Right renal cortex interstitium (tissue), 3 donors: ENCODE measurements at regions not wholly inside any gene's neighbourhood (a gene's known extent, or its start where the extent isn't known, plus 50 kb on each side); places are given as distances from the start of the nearest gene placed in this dataset.

Experiments
- DNase-seq, 3 donors: peaks; one replicate each; pipeline ENCODE4 v3.0.0-alpha.2; 2013; ENCODE audit warnings: low read depth in 3 of 3, low spot score in 2 of 3

DNA sequence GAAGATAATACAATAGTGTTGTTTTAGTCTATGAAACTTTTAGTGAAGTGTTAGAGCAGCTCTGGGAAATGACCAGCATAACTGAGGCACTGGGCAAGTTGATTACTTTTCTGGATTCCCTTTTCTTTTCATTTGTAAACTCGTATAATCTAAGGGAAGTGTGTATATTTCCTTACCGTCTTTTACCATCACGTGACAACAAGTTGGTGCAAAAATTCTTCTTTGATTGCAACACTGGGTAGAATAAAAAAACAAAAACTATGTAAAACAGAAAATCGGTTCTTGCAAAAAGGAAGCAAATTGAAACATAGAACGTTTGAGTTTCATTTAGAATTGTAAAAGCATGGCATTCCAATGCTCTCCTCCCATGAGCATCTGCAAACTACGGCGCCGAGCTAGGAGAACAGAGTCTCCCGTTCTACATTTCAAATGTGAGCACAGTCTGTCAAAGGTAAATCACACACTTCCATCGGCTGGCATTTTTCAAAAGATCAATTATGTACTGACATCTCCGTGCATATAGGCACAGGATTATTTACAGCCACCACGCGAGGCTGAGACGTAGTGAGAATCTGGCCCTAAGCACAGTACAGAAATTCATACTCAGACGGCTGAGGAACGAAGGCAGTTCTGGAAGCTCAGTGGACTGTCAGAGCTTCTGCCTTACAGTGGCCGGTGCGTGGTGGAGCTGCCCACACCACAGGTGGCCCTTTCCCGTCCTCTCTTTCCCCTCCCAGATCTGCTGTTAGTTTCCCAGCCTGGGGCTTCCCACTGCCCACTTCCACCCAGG, 314.0 kb downstream of the BMP7 start:
- no peak for DNase-seq

DNA sequence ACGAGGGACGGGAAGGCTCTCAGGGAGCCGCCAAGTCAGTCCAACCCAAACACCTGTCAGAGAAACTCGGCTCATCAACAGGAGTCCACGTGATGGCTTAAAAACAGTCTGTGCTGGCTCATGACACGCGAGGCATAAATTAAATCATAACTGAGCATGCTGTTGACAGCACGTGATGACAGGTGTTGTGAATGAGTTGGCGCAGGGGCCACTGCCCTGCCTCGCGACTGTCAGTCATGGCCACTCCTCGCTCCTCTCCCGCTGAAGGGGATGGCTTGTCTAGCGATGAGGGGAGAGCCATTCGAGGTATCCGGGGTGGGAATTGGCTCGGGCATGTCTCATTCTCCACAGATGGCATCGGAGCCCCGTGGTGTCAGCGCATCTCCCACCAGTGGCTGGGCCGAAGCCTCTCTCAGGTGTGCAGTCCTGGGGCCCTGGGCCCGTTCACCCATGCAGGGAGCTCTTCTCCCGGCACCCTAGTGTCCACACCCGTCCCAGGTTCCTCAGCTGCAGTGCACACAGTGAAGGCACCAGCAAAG, 313.3 kb downstream of the BMP7 start:
- no peak for DNase-seq

DNA sequence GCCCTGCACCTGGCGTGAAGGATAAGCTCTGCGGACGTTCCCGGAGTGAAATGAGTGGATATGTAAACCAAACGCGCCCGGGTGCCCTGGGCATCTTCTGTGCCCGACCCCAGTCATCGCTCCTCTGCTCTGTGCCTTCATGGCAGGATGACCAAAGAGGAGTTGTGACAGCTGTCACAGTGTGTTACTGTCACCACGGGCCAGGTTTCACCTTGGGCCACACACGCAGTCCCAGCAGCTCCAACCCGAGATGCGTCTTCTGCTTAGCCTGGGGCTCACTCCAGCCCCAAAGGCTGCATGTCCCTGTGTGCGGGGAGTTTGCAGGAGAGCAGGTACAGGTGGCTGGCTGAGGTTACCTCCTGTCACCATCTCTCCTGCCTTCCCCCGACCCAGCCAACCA, 311.6 kb downstream of the BMP7 start:
- no peak for DNase-seq

DNA sequence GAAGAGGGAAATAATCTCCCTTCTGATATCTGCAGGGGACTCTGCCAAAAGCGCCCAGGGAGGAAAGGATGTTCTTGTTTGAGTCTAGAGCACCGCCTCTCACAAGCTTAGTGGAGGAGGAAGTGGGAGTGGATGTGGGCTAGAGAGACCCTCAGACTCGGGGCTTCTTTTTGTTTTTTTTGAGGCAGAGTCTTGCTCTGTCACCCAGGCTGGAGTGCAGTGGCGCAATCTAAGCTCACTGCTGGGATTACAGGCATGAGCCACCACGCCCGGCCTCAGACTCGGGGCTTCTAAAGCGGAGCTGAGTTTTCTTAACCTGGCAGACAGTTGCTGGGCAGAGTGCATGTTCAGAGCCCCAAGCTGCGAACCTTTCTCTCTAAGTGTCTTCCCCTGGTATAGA, 310.8 kb downstream of the BMP7 start:
- no peak for DNase-seq

DNA sequence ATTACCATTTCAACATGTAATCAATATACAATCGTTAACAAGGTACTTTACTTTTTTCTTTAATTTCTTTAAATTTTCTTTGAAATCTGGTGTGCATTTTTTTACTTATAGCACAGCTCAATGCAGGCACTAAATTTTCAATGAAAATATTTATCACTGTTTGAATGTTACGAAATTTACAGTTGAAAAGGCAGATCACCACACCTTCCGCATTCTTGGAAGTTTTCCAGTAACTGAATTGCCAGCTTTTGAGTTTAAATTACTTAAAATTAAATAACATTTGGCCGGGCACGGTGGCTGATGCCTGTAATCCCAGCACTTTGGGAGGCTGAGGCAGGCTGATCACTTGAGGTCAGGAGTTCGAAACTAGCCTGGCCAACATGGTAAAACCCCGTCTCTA, 309.9 kb downstream of the BMP7 start:
- DNase-seq, result no peak

DNA sequence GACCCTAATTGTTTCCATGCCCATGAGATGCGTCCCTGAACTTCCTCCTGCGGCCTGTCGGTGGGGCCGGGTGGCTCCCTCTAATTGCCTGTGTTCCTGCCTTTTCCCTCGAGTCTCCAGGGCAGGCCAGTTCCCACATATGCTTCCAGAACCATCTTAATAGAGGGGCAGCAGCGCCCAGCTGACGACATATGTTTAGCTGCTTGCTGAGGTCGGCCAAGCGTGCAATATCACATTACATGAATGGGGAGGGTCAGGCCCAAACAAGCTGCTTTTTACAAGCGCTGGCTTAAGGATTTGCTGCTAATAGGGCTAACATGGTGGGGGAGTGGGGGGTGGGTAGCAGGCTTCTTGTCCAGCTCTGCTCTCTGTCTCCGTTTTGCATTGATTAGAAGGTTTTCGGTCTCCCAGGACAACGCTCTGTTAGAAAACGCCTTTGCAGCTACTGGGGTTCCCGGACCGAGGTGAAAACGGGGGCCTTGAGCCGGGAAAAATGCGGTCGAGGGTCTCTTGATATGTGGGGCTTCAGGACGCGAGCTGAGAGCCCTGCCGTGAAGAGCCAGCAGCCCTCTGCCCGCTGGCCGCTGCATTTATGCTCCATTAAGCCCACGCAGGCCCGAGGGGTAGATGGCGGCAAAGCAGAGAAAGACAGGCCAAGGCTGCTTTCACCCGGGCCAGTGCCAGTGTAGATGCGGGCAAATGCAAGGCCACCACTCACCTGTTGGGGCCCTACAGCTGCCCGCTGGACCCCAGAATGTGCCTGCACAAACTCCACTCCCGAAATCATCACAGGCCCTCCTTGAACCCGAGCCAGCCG, 308.5 kb downstream of the BMP7 start:
- peak; percentile 75 to 84 (median 78) for DNase-seq

DNA sequence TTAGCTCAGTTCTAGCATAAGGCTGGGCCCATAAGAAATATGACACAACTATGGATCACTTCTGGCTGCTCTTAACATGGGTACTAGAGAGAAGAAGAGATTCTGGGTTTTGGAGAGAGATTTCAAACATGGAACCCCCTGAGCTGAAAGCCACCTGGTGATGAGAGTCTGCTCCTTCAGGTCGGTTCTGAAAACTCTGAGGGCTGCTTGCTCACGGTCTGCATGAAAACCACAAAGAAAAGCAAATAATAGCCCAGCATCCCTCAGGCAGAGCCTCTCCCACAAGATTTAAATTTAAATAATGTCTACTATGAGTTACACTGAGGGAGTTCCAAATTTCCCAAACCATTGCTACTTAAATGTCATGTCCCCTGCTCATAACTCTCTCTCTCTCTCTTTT, 301.5 kb downstream of the BMP7 start:
- no peak for DNase-seq

DNA sequence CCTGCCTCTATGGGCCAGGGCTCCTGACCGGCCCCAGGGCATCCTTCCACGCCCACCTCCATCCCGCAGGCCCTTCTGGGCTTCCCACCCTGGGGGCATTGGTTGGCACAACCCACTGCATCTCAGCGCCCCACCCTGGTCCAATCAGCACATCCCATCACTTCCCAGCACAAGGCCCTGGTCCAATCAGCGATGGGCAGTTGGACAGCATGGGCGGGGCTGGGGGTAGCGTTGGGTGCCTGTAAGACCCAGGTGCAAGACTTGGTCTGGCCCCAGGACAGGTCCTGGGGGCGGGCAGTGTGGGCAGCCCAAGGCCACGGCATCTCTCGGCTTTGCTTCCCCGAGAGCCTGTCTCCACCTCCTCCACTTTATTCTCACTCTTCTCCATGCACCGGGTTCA, 298.5 kb downstream of the BMP7 start:
- no peak for DNase-seq

DNA sequence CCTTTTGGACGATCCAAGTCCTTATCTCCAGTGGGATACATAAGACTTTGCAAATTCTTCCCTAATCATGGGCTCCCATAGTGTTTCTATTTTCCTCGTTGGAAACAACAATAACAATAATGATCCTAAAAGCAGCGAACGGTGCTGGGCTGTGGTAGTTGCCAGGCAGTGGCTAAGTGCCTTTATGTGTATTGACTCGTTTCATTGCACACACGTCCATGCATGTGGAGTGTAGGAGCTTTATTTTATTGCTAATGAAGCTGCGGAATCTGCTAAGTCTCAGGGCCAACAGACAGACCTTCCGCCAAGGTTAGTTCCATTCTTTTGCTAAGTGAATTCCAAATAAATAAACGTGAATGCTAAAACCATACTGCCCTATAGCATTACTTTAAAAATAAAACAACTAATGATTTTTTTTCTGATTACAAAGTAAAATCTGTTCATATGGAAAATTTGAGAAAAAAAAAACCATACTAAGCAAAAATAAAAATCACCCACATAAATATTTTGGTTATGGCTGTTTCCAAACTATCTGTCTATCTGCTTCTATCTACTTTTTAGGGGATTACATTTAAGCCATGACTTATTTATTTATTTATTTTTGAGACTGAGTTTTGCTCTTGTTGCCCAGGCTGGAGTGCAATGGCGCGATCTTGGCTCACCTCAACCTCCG, 297.9 kb downstream of the BMP7 start:
- no peak for DNase-seq

DNA sequence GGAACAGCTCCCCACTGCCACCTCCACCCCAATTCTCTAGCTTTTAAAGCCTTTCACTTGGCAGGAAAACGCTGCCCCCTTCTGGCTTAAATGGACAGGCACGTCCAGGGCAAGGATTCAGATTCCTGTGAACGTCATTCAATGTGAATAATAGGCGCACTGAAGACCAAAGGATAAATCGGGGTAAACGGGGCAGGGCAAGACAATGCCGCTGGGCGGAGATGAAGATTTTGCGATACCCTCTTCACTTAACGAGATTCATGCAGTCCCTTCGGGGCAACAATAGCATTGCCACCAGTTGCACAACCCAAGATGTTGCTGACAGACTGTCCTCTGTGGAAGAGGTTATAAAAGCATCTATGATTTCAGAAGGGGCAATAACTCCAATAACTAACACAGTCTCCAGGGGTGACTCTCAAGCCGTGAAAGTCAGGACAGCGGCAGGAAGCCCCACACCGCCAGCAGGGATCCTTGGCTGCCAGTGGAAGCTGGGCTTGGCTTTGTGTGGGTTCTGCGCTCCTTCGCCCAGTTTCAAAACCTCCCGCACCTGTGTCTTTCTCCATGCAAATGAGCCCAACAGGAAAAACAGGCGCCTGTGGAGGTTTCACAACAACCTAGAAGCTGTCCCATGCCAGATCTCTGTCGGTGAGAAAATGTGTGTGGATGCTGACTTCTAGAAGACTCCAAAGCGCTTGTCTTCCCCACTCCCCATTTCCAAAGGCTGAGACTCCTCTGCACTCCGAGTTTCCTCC, 291.8 kb downstream of the BMP7 start:
- peak in 2 of 3 donors; percentile 27 to 62 for DNase-seq

DNA sequence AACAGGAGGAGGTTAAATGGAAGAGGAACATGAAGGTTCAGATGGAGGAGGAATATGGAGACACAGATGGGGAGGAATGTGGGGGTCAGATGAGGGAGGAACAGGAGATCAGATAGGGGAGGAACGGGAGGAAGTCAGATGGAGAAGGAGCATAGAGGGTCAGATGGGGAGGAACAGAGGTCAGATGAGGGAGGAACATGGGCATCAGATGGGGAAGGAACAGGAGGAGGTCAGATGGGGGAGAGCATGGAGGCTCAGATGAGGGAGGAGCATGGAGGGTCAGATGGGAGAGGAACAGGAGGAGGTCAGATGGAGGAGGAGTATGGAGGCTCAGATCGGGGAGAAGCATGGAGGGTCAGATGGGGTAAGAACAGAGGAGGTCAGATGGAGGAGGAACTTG, 290.6 kb downstream of the BMP7 start:
- DNase-seq, result no peak

DNA sequence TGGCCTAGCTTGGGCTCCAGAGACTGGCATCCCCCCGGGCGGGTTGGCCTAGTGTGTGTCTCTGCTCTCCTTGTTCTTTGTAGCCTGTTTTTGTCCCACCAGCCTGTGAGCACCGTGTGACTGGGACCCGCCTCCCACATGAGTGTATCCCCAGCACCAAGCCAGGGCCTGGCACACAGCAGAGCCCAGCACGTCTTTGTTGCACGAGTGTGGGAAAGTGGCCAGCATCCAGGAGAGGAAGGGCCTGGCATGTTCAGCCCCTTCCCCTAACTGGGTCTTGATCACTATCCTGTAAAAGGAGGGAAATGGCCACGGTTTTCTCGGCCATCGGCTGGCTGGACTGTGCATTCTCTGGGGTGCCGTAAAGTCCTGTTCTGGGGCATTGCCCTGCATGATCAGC, 290.1 kb downstream of the BMP7 start:
- no peak for DNase-seq

DNA sequence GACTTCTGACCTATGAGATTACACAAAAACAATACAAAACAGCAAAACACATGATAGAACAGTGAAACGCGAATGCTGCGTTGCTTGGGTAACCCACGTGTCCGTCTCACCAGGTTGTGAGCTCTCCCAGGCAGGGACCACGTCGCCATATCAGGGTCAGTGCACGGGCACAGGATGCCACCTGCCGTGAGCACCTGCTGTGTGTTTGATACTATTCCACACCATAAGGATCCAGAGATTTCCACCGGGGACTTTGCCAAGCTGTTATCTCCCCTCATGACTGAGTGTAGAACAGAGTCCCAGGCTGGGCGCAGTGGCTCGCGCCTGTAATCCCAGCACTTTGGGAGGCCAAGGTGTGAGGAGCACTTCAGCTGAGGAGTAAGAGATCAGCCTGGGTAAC, 288.0 kb downstream of the BMP7 start:
- no peak for DNase-seq

DNA sequence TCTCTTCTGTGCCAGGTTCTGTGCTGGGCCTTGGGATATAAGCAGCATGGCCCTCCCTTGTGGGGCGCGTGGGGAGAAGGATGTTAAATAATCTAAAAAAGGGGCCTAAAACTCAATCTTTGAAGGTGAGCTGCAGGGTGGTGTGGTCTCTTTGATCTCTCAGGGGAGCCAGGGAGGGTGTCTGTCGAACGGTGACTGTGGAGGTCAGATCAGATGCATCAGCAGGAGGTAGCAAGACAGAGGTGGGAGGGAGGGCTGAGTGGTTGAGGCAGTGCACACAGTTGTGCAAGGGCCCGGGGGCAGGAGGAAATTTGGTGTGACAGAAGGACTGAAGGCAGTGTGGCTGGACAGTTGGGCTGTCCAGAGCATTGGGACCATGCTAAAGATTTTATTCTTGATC, 287.3 kb downstream of the BMP7 start:
- DNase-seq, result no peak

DNA sequence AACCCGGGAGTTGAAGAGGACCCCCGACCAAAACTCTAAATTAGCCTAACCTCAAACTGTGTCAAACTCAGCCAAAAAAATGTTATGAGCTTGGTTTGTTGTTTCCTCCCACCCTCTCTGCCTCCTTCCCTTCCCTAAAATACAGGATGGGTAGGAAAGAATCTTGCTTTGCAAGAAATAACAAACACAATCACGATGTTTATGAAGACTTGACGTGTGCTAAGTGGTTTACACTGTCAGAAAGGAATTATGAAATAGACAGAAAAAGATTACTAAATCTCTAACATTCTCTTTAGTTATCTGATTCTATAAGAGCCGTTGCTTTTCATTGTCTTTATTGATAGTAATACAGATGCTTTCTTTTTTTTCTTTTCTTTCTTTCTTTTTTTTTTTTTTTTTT, 285.1 kb downstream of the BMP7 start:
- DNase-seq, result no peak

DNA sequence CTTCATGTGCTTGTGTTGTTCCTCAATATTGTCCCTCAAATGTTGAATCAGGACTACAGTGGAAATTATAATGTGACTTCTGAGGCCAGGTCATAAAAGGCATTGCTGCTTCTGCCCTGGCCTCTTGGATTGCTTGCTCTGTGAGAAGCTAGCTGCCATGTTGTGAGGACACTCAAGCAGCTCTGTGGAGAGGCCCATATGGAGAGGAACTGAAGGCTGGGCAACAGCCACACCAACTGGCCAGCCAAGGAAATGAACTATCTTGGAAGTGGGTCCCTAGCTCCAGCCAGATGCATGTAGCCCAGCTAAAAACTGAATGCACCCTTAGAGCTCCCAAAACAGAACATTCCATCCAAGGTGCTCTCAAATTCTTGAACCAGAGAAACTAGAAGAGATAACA, 282.6 kb downstream of the BMP7 start:
- no peak for DNase-seq

DNA sequence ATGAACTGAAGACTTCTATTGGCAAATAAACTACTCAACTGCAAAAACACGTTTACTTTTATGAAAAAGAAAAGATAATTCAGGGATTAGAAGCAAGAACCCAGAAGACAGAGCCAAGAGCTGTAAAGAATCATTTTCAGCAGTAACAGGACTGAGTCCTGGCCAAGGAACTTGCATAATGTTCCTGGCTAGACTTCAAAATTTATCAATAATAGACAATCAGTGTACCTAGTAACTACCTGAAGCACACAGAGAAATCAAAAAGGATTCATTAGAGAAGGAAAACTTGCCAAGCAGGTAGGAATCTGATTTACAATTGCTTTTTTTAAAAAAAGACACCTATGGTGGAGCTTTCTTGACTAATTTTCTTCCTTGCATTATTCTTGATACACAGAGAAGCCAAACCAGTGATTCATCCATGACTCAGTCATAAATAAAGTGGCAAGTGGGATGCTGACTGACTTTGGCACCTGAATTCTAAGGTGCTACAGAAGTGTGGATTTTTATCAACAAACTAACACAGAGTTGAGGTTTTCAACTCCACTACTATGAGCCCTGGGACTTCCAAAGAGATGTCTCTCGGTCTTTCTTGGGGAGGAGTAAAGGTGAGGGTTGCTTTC, 281.3 kb downstream of the BMP7 start:
- no peak for DNase-seq

DNA sequence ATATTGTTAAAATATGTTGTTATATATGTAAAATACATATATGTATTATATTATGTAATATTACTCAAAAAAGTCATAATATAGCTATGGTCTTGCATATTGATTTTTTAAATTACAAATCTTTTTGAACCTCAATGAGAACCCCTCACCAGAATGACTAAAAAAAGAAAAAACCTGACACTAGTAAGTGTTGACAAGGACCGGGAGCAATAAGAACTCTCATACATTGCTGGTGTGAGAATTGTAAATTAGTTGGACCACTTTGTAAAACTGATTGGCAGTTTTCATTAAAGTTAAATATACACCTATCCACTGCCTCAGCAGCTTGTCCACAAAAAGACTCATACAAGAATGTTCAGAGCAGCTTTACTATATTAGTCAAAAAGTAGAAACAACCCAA, 280.0 kb downstream of the BMP7 start:
- DNase-seq, result no peak

DNA sequence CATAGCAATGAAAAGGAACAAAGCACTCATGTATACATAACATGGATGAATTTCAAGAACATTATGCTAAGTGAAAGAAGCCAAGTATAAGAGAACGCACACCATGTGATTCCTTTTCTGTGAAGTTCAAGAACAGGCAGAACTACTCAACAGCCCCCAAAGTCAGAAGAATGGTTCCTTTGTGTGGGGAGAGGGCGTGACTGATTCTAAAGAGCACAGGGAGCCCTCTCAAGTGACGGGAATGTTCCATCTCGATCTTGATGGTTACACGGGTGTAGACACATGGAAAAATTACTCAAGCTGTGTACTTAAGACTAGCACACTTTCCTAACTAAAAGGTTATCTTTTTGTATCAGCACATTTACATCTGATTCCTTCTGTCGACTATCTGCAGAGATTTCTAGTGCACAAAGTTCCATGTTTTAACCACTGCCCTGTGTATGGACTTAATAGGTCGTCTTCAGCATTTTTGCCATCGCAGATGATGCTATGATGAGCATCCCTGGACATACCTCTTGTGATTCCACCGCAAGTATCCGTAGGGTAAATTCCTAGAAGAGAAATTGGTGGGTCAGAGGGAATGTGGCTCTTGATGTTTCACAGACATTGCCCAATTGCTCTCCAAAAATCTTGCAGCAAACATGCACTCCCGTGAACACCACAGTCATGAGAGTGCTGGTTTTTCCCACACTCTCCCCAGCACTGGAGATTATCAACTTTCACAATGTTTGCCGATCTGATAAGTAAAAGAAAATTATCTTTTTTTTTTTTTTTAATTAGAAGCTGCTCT, 279.3 kb downstream of the BMP7 start:
- no peak for DNase-seq
